ENCODE measurements at regions not wholly inside any gene's neighbourhood (a gene's known extent, or its start where the extent isn't known, plus 50 kb on each side); places are given as distances from the start of the nearest gene placed in this dataset.

DNA sequence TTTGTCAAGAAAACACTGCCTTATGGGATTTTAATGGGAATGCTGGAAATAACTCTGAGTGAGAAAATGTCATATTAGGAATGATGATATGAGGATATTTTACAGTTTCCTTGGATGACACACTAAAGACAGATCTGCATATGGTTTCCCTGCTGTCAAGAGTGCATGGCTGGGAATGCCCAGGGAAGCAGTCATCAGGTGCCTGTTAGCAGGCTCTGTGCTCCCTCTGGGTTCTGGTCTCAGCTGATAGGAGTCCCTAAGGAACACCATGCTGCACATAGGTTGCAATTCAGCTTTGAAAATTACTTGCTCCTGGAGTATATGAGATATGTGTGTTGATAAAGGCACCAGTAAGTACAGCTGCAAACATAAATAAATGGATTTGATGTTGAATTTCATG lies 1064.6 kb downstream of the TUSC7 start:
- DNase-seq (ENCODE audit: low read depth): no peak
- in situ Hi-C loops (cut with HindIII; ENCODE audit: low pct_unique_long_range_greater_than_20kb, low sequenced_read_pairs): no loop called here

- in situ Hi-C loops (cut with HindIII; ENCODE audit: low pct_unique_long_range_greater_than_20kb, low sequenced_read_pairs): no loop called here
- no peak for DNase-seq (ENCODE audit: low read depth)
Observed at GRCh38 chr3:117786349-117786748, 1076.8 kb downstream of the TUSC7 start.

- in situ Hi-C loops (cut with HindIII; ENCODE audit: low pct_unique_long_range_greater_than_20kb, low sequenced_read_pairs): no loop called here
- DNase-seq (ENCODE audit: low read depth): peak; percentile 71
Observed at GRCh38 chr3:117788061-117788460, 1078.5 kb downstream of the TUSC7 start.

DNA sequence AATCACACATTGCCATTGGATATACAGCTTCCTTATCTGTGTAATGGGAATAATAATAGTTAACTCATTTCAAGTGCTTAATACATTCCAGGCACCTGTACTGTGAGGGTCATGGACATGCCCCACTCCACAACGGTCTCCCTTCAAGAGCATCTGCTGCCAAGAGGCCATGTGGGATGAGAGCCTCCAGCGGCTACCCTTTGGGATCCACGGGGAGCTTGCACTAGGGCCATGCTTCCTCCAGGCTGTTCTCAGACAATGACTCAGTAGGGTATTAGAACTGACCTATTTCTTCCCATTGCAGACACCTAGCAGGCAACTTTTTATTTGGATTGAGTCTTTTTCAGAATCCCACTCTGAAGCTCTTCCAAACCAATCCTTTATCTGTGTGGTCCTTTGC lies 1078.9 kb downstream of the TUSC7 start:
- no peak for DNase-seq (ENCODE audit: low read depth)
- in situ Hi-C loops (cut with HindIII; ENCODE audit: low pct_unique_long_range_greater_than_20kb, low sequenced_read_pairs): no loop called here

- in situ Hi-C loops (cut with HindIII; ENCODE audit: low pct_unique_long_range_greater_than_20kb, low sequenced_read_pairs): no loop called here
- DNase-seq (ENCODE audit: low read depth): no peak
Observed at GRCh38 chr3:117790235-117790987, 1080.8 kb downstream of the TUSC7 start.

DNA sequence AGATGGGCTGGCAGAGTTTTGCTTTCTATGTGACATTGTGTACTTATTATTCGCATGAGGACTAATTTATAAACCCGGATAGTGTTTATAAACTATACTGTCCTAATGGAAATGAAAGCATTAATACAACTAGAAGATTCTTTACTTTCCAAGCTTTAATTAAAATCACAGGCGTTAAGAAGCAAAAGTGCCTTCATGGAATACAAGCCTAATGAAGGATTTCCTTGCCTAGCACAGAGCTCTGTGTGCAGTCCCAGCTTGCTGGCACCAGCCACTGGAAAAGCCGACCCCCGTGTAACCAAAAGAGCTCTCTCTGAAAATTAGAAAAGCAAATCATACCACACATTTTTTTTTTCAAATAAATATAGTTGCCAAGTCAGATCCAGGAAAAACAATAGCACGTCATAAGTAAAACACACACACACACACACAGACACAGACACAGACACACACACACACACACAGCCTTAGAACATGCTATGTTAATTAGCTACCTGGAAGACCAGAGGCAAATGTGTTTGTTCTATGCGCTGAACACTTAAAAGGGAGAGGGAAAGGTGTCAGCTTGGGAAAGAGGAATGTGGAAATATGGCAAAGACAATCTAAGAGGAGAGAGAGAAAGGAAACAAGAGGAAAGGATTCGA lies 1084.2 kb downstream of the TUSC7 start:
- no peak for DNase-seq (ENCODE audit: low read depth)
- in situ Hi-C loops (cut with HindIII; ENCODE audit: low pct_unique_long_range_greater_than_20kb, low sequenced_read_pairs): no loop called here

- DNase-seq (ENCODE audit: low read depth): no peak
- in situ Hi-C loops (cut with HindIII; ENCODE audit: low pct_unique_long_range_greater_than_20kb, low sequenced_read_pairs): no loop called here
Observed at GRCh38 chr3:117798221-117798620, 1088.6 kb downstream of the TUSC7 start.

DNA sequence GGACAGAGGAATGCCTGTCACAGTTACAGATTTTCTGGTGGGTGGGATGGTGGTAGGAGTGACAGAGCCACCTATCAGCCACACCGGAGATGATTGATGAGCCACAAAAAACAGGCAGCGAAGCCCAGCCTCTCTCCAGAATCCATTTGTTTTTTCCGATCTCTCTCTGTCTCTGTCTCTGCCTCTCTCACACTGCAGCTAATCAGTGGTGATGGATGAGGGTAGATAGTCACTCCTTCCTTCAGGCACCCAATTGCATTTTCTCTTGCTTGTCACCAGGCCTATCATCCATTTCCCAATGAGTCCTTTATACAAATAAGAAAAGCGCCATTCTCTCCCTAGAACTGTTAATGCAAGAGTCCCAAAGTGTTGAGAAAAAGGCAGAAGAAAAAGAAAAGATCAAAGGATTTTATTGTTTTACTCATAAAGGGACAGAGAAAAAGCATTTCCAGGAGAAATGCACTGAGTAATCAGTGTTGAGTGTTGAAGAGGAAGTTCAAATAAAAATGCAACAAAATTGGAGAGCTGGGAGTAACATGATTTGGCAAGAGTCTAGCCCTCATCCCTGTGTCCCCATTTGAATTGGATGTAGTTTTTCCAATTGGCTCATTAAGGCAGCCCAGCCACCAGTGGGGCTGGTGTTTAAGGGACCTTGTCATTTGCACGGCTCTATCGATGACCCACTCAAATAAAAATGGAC lies 1089.3 kb downstream of the TUSC7 start:
- in situ Hi-C loops (cut with HindIII; ENCODE audit: low pct_unique_long_range_greater_than_20kb, low sequenced_read_pairs): no loop called here
- DNase-seq (ENCODE audit: low read depth): no peak

- DNase-seq (ENCODE audit: low read depth): no peak
- in situ Hi-C loops (cut with HindIII; ENCODE audit: low pct_unique_long_range_greater_than_20kb, low sequenced_read_pairs): no loop called here
Observed at GRCh38 chr3:117799387-117799735, 1089.8 kb downstream of the TUSC7 start.

- no peak for DNase-seq (ENCODE audit: low read depth)
- in situ Hi-C loops (cut with HindIII; ENCODE audit: low pct_unique_long_range_greater_than_20kb, low sequenced_read_pairs): no loop called here
Observed at GRCh38 chr3:117801912-117802239, 1092.3 kb downstream of the TUSC7 start.

- in situ Hi-C loops (cut with HindIII; ENCODE audit: low pct_unique_long_range_greater_than_20kb, low sequenced_read_pairs): no loop called here
- DNase-seq (ENCODE audit: low read depth): no peak
Observed at GRCh38 chr3:117809186-117810081, 1099.9 kb downstream of the TUSC7 start.

DNA sequence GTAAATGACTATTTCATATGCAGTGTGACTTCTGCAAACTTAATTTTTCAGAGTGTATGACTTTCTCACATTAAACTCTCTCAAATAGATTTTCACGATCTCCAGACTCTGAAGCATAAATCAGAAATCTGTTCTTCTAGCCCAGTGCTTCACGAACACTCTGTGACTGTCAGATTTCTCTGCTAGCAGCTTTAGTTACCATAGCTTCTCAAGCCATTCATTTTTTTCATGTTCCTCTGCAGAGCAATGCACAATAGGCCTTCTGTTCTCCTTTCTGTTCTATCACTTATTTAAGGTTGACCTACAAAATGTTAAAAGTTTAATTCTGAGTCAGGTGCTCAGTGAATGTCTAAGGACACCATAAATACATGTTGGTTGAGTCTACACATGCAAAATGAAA lies 1102.2 kb downstream of the TUSC7 start:
- in situ Hi-C loops (cut with HindIII; ENCODE audit: low pct_unique_long_range_greater_than_20kb, low sequenced_read_pairs): no loop called here
- DNase-seq (ENCODE audit: low read depth): no peak

- in situ Hi-C loops (cut with HindIII; ENCODE audit: low pct_unique_long_range_greater_than_20kb, low sequenced_read_pairs): no loop called here
- no peak for DNase-seq (ENCODE audit: low read depth)
Observed at GRCh38 chr3:117814975-117815374, 1105.4 kb downstream of the TUSC7 start.

GRCh38 chr3:117817103-117817502 lies 1107.5 kb downstream of the TUSC7 start:
- in situ Hi-C loops (cut with HindIII; ENCODE audit: low pct_unique_long_range_greater_than_20kb, low sequenced_read_pairs): no loop called here

GRCh38 chr3:117818592-117818991 lies 1109.0 kb downstream of the TUSC7 start:
- DNase-seq (ENCODE audit: low read depth): no peak
- in situ Hi-C loops (cut with HindIII; ENCODE audit: low pct_unique_long_range_greater_than_20kb, low sequenced_read_pairs): no loop called here

More at GRCh38 chr3:117817103-117817502, 1107.5 kb downstream of the TUSC7 start:
- no peak for DNase-seq (ENCODE audit: low read depth)

DNA sequence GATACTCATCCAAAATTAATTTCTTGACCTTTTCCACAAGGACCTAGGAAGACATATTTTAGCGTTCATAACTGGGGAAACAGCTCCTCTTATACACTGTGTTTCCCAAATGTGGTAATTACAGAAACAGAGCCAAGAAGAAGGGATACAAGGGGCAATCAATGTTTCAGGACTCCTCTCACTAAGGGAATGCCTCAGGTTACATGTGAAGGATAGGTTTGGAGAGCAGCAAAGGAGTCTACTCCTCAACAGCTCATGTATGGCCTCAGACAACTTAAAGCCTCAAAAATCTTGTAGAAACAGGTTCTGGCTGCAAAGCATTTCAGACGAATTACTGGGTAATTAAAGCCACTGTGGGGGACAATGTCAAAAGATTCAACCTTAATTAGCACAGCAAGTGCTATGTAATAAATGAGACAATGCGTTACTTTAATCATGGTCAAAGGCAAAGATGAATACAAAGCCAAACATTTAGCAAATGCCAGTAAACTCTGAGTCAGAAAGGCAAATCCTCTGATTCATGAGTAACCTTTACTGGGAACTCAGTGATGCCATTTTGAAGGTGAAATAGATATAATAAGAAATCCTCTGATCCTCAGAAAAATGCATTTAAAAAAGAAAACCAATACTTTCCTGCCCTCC lies 1111.2 kb downstream of the TUSC7 start:
- DNase-seq (ENCODE audit: low read depth): no peak
- in situ Hi-C loops (cut with HindIII; ENCODE audit: low pct_unique_long_range_greater_than_20kb, low sequenced_read_pairs): no loop called here

GRCh38 chr3:117822416-117822815 lies 1112.8 kb downstream of the TUSC7 start:
- in situ Hi-C loops (cut with HindIII; ENCODE audit: low pct_unique_long_range_greater_than_20kb, low sequenced_read_pairs): no loop called here
- DNase-seq (ENCODE audit: low read depth): no peak

GRCh38 chr3:117836296-117836695 lies 1126.7 kb downstream of the TUSC7 start:
- in situ Hi-C loops (cut with HindIII; ENCODE audit: low pct_unique_long_range_greater_than_20kb, low sequenced_read_pairs): no loop called here
- DNase-seq (ENCODE audit: low read depth): no peak
